ENCODE measurements at regions not wholly inside any gene's neighbourhood (a gene's known extent, or its start where the extent isn't known, plus 50 kb on each side); places are given as distances from the start of the nearest gene placed in this dataset.

- no TSS peak for BruUV-seq (replicated peaks)
- no peak for FAIRE-seq
These were observed 396.9 kb downstream of the AGTPBP1 start for GRCh38 chr9:85344901-85345300.

More at GRCh38 chr9:85344901-85345300, 396.9 kb downstream of the AGTPBP1 start:
- TF ChIP-seq NR4A1 (CRISPR knock-in tag; IDR thresholded peaks at IDR 0.05) (no peak), NR4A1 (tag; IDR thresholded peaks at IDR 0.05) (no peak), ZNF121 (CRISPR knock-in tag; conservative IDR thresholded peaks at IDR 0.05) (no peak), GATAD2B (IDR thresholded peaks at IDR 0.05; ENCODE audit: borderline replicate concordance) (no peak), MBD2 (IDR thresholded peaks at IDR 0.05; ENCODE audit: borderline replicate concordance, low read depth) (no peak), ZNF431 (CRISPR knock-in tag; IDR thresholded peaks at IDR 0.05) (no peak), ZNF507 (tag; conservative IDR thresholded peaks at IDR 0.05) (no peak), ZSCAN32 (CRISPR knock-in tag; IDR thresholded peaks at IDR 0.05) (no peak), WHSC1 (IDR thresholded peaks at IDR 0.05; ENCODE audit: low read length) (no peak), HSF4 (CRISPR knock-in tag; IDR thresholded peaks at IDR 0.05; ENCODE audit: borderline replicate concordance) (no peak), ZNF609 (CRISPR knock-in tag; IDR thresholded peaks at IDR 0.05; ENCODE audit: borderline replicate concordance) (no peak), DACH1 (IDR thresholded peaks at IDR 0.05; ENCODE audit: partially characterized antibody) (no peak)
- CTCF ChIA-PET (ENCODE audit: low intra/inter-chr PET ratio), result no interaction called here
- no peaks in the 10 kb centered on the region for H3K9me3 ChIP-seq (replicated peaks; ENCODE audit: control insufficient read depth, insufficient read depth, low read depth, low read length)
- DNase-seq (ENCODE audit: extremely low read depth in 1 of 4, low spot score in 3 of 4) (no peak), ATAC-seq (no peak)
- H3K9me1 ChIP-seq (ENCODE audit: control insufficient read depth, insufficient read depth, low read length), result no peaks in the 10 kb centered on the region
- intact Hi-C loops (cut with micrococcal nuclease), result no loop called here
- H2AFZ ChIP-seq (ENCODE audit: low read depth, low read length), result no peak overlapping the region
- H4K20me1 ChIP-seq (replicated peaks; ENCODE audit: control insufficient read depth, insufficient read depth, low read length), result no peaks in the 10 kb centered on the region
- no peaks in the 10 kb centered on the region for H3K27me3 ChIP-seq (ENCODE audit: control insufficient read depth in 2 of 2, insufficient read depth in 2 of 2, low read length in 2 of 2)
- H3K9ac ChIP-seq (ENCODE audit: insufficient read depth in 1 of 2, low read depth in 2 of 2, low read length in 2 of 2), result no peak overlapping the region
- no peaks in the 10 kb centered on the region for H3K79me2 ChIP-seq (ENCODE audit: control insufficient read depth, insufficient read depth, low read length)
- no peak overlapping the region for H3K4me3 ChIP-seq
- POLR2A ChIA-PET, result interaction anchor here (0.6 kb wide), 1 partner anchor 13 kb away, joined by 3 read pairs; no protein-coding TSS in a partner anchor
- no peak overlapping the region for H3K4me2 ChIP-seq (ENCODE audit: insufficient read depth, low read length)
- H3K36me3 ChIP-seq (ENCODE audit: control insufficient read depth, insufficient read depth, low read length), result no peaks in the 10 kb centered on the region
- 0% methylated on average over 4 of the region's 4 CpGs for WGBS (ENCODE audit: insufficient coverage, low coverage, missing lambda C conversion rate)
- no peak overlapping the region for H3K27ac ChIP-seq (ENCODE audit: extremely low read depth, low read depth, low read length)
- no peaks in the 10 kb centered on the region for H3K4me1 ChIP-seq (replicated peaks in 1 of 2; ENCODE audit: control insufficient read depth in 2 of 2, insufficient read depth in 2 of 2, low read length in 2 of 2)
- in situ Hi-C loops (cut with MboI), result no loop called here
